HFFc6 (cell line): ENCODE measurements at regions not wholly inside any gene's neighbourhood (a gene's known extent, or its start where the extent isn't known, plus 50 kb on each side); places are given as distances from the start of the nearest gene placed in this dataset.
"Not testable (repeated sequence)": the region's sequence is repeated elsewhere in the genome, so short reads cannot be mapped to it uniquely, and the experiment has no call there.

Experiments used
- DNase-seq: peaks from one replicate; pipeline ENCODE4 v3.0.0-alpha.2; 2018
- H3K27ac Mint-ChIP-seq: 2 replicates; pipeline ENCODE4 v1.8.0; 2020; ENCODE audit warnings: mild to moderate bottlenecking, mixed read lengths
- H3K27me3 Mint-ChIP-seq: 2 replicates; pipeline ENCODE4 v1.8.0; 2021; ENCODE audit warnings: mild to moderate bottlenecking, moderate library complexity, mixed read lengths; ENCODE audit not compliant: insufficient read depth
- H3K36me3 Mint-ChIP-seq: 2 replicates; pipeline ENCODE4 v1.8.0; 2021; ENCODE audit warnings: low read depth, mixed read lengths
- H3K4me1 Mint-ChIP-seq: 2 replicates; pipeline ENCODE4 v1.8.0; 2020; ENCODE audit warnings: low read depth, mixed read lengths
- H3K4me3 Mint-ChIP-seq: 2 replicates; pipeline ENCODE4 v1.8.0; 2020; ENCODE audit warnings: mild to moderate bottlenecking, moderate library complexity, mixed read lengths
- H3K9me3 Mint-ChIP-seq: 2 replicates; pipeline ENCODE4 v1.8.0; 2020; ENCODE audit warnings: mild to moderate bottlenecking, mixed read lengths
- CTCF ChIP-seq: fragments of 200-600 bp; sonication (generic); IDR thresholded peaks from 2 replicates; pipeline ENCODE4 v1.5.0; 2021; ENCODE audit warnings: antibody characterized with exemption, mild to moderate bottlenecking

- no peak for DNase-seq
- no peaks in the 10 kb centered on the region; the same call in 1 of the 2 replicates for H3K27me3 Mint-ChIP-seq
- no peaks in the 10 kb centered on the region for H3K4me1 Mint-ChIP-seq
- H3K9me3 Mint-ChIP-seq = peaks cover 51% of the 10 kb centered on the region
- H3K4me3 Mint-ChIP-seq = no peak overlapping the region
- peaks cover 14% of the 10 kb centered on the region; the same call in 1 of the 2 replicates for H3K36me3 Mint-ChIP-seq
- no peak overlapping the region for H3K27ac Mint-ChIP-seq
- TF ChIP-seq CTCF = no peak
Measured at GRCh38 chr12:24352363-24352762, 402.9 kb upstream of the SOX5 start.

- Mint-ChIP-seq H3K9me3 (peaks cover 32% of the 10 kb centered on the region), H3K27ac (no peak overlapping the region), H3K27me3 (no peaks in the 10 kb centered on the region; the same call in 1 of the 2 replicates), H3K4me1 (no peaks in the 10 kb centered on the region), H3K36me3 (peaks cover 8% of the 10 kb centered on the region; the same call in 1 of the 2 replicates), H3K4me3 (no peak overlapping the region)
- no peak for TF ChIP-seq CTCF
- no peak for DNase-seq
Measured at GRCh38 chr12:24349051-24349799, 399.8 kb upstream of the SOX5 start.

DNA sequence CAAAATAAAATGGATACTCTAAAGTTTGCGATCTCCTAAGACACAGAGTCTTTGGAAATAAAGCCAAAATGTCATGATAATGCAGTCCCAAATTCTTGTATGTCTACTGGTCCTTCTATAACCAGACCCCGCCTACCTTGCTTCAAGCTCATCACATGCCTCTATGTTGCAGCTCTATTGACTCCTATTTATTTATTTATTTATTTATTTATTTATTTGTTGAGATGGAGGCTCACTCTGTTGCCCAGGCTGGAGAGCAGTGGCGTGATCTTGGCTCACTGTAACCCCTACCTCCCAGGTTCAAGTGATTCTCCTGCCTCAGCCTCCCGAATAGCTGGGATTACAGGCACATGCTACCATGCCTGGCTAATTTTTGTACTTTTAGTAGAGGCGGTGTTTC, 398.7 kb upstream of the SOX5 start:
- not testable (repeated sequence) for H3K27ac Mint-ChIP-seq, H3K4me3 Mint-ChIP-seq, H3K4me1 Mint-ChIP-seq, H3K27me3 Mint-ChIP-seq, H3K36me3 Mint-ChIP-seq, DNase-seq
- peaks cover 33% of the 10 kb centered on the region for H3K9me3 Mint-ChIP-seq

DNA sequence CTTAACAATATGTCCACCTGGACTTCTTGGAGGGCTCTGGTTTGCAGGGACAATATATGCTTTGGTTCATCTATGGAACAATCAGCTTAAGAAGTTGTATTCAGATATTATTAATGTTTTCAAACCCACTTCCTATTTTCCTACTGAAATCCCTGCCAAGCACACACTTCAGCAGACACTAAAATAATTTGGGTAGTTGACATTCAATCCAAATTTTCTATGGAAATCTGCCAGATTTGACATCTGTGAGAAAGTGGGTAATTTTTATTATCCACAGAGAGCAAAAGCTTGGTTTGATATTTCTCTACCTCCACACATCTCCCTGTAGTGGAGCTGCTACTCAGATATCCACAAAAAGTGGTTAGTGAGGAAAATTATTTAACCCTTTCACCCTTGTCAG, 378.8 kb upstream of the SOX5 start:
- Mint-ChIP-seq H3K36me3 (0 out of 2 replicates have a peak, but pooled peaks cover 4% of the 10 kb centered on the region), H3K27me3 (no peaks in the 10 kb centered on the region), H3K4me1 (no peaks in the 10 kb centered on the region), H3K9me3 (peaks cover 35% of the 10 kb centered on the region), H3K27ac (no peak overlapping the region), H3K4me3 (no peak overlapping the region)
- TF ChIP-seq CTCF = no peak
- no peak for DNase-seq

- H3K27me3 Mint-ChIP-seq = no peaks in the 10 kb centered on the region
- H3K4me1 Mint-ChIP-seq = no peaks in the 10 kb centered on the region
- DNase-seq = no peak
- H3K27ac Mint-ChIP-seq = no peak overlapping the region
- H3K4me3 Mint-ChIP-seq = no peak overlapping the region
- no peak for TF ChIP-seq CTCF
- H3K36me3 Mint-ChIP-seq = 0 out of 2 replicates have a peak, but pooled peaks cover 4% of the 10 kb centered on the region
- peaks cover 20% of the 10 kb centered on the region for H3K9me3 Mint-ChIP-seq
Measured at GRCh38 chr12:24325331-24325730, 375.9 kb upstream of the SOX5 start.

- no peaks in the 10 kb centered on the region for H3K27me3 Mint-ChIP-seq
- H3K27ac Mint-ChIP-seq = no peak overlapping the region
- no peaks in the 10 kb centered on the region for H3K4me1 Mint-ChIP-seq
Measured at GRCh38 chr12:24307716-24308335, 358.4 kb upstream of the SOX5 start.

More at GRCh38 chr12:24307716-24308335, 358.4 kb upstream of the SOX5 start:
- TF ChIP-seq CTCF = no peak
- H3K4me3 Mint-ChIP-seq = no peak overlapping the region
- H3K36me3 Mint-ChIP-seq = no peaks in the 10 kb centered on the region
- H3K9me3 Mint-ChIP-seq = peaks cover 45% of the 10 kb centered on the region
- no peak for DNase-seq
